T-helper 1 cell (primary cell): ENCODE measurements at regions not wholly inside any gene's neighbourhood (a gene's known extent, or its start where the extent isn't known, plus 50 kb on each side); places are given as distances from the start of the nearest gene placed in this dataset.
"Not testable (repeated sequence)": the region's sequence is repeated elsewhere in the genome, so short reads cannot be mapped to it uniquely, and the experiment has no call there.

Experiments
- DNase-seq, 5 donors: peaks; one replicate each; pipeline ENCODE4 v3.0.0-alpha.2; 2012 to 2020

GRCh38 chr16:17983114-17983513 lies 353.4 kb downstream of the NPIPA8 start:
- no peak for DNase-seq

- no peak for DNase-seq
These were observed 359.3 kb downstream of the NPIPA8 start for GRCh38 chr16:17977260-17977659.

GRCh38 chr16:17972460-17972943 lies 364.0 kb downstream of the NPIPA8 start:
- no peak for DNase-seq

GRCh38 chr16:17970816-17971331 lies 365.7 kb downstream of the NPIPA8 start:
- DNase-seq: no peak

GRCh38 chr16:17970157-17970765 lies 366.3 kb downstream of the NPIPA8 start:
- no peak for DNase-seq

- no peak for DNase-seq
These were observed 371.2 kb downstream of the NPIPA8 start for GRCh38 chr16:17965133-17965900.

GRCh38 chr16:17964196-17964595 lies 372.3 kb downstream of the NPIPA8 start:
- DNase-seq: no peak

GRCh38 chr16:17963185-17963836 lies 373.2 kb downstream of the NPIPA8 start:
- DNase-seq: no peak

GRCh38 chr16:17962726-17963125 lies 373.8 kb downstream of the NPIPA8 start:
- no peak for DNase-seq

GRCh38 chr16:17961822-17962221 lies 374.7 kb downstream of the NPIPA8 start:
- not testable (repeated sequence) for DNase-seq

- DNase-seq: no peak
These were observed 385.2 kb downstream of the NPIPA8 start for GRCh38 chr16:17951378-17951777.

- no peak for DNase-seq
These were observed 386.6 kb downstream of the NPIPA8 start for GRCh38 chr16:17949982-17950250.

- no peak for DNase-seq
These were observed 387.2 kb downstream of the NPIPA8 start for GRCh38 chr16:17949141-17949981.

GRCh38 chr16:17947637-17948036 lies 388.9 kb downstream of the NPIPA8 start:
- DNase-seq: no peak

- no peak for DNase-seq
These were observed 389.4 kb downstream of the NPIPA8 start for GRCh38 chr16:17947165-17947564.

- DNase-seq: no peak
These were observed 391.4 kb downstream of the NPIPA8 start for GRCh38 chr16:17945080-17945601.

GRCh38 chr16:17944345-17944744 lies 392.2 kb downstream of the NPIPA8 start:
- no peak for DNase-seq

GRCh38 chr16:17942067-17942466 lies 394.5 kb downstream of the NPIPA8 start:
- DNase-seq: no peak

GRCh38 chr16:17940584-17941364 lies 395.8 kb downstream of the NPIPA8 start:
- no peak for DNase-seq

GRCh38 chr16:17939723-17940122 lies 396.8 kb downstream of the NPIPA8 start:
- peak in 1 of 5 donors; percentile 2 for DNase-seq

GRCh38 chr16:17939122-17939536 lies 397.4 kb downstream of the NPIPA8 start:
- peak in 1 of 5 donors; percentile 19 for DNase-seq

- DNase-seq: no peak
These were observed 398.0 kb downstream of the NPIPA8 start for GRCh38 chr16:17938546-17938945.
